Left lung (tissue), 4 donors: ENCODE measurements at regions not wholly inside any gene's neighbourhood (a gene's known extent, or its start where the extent isn't known, plus 50 kb on each side); places are given as distances from the start of the nearest gene placed in this dataset.

ENCODE experiments used
- ATAC-seq: fragments of 200-7000 bp; cut with Tn5 transposase; one replicate; pipeline ENCODE4 v1.9.1; 2020; ENCODE audit warnings: moderate library complexity
- DNase-seq, 4 donors: peaks; one replicate each; pipeline ENCODE4 v3.0.0-alpha.2; 2013 to 2020
- H3K27ac ChIP-seq, 2 donors: fragments of 200-600 bp; sonication (generic) in 1 of 2; one replicate each; pipeline versions ENCODE4 v1.5.0 to v1.8.0; 2020 to 2021
- H3K27me3 ChIP-seq, 2 donors: fragments of 200-600 bp; sonication (generic) in 1 of 2; one replicate each; pipeline versions ENCODE4 v1.5.0 to v1.8.0; 2020 to 2021
- H3K36me3 ChIP-seq, 2 donors: fragments of 200-600 bp; sonication (generic) in 1 of 2; one replicate each; pipeline versions ENCODE4 v1.5.0 to v1.8.0; 2020 to 2021
- H3K4me1 ChIP-seq, 2 donors: fragments of 200-600 bp; one replicate each; pipeline ENCODE4 v1.8.0; 2021
- H3K4me3 ChIP-seq, 2 donors: fragments of 200-600 bp; sonication (generic) in 1 of 2; one replicate each; pipeline versions ENCODE4 v1.5.0 to v1.8.0; 2020 to 2021; ENCODE audit warnings: mild to moderate bottlenecking in 1 of 2
- H3K9me3 ChIP-seq, 2 donors: fragments of 200-600 bp; sonication (generic) in 1 of 2; one replicate each; pipeline versions ENCODE4 v1.5.0 to v1.8.0; 2020 to 2021
- CTCF ChIP-seq, 2 donors: fragments of 200-600 bp; sonication (generic) in 1 of 2; IDR thresholded peaks; one replicate each; pipeline versions ENCODE4 v1.5.0 to v1.8.0; 2021; ENCODE audit warnings: antibody characterized with exemption in 2 of 2
- intact Hi-C, 2 donors: fragments of 100-400 bp; cut with DNase I; formaldehyde crosslinking; loops; one replicate each; pipeline versions ENCODE4 v1.11.2 to v1.14.2; 2022
- donor health status: DM: no; HTN: yes; CAD: no.
- donor health status: DM: no; HTN: no; CAD: no.

DNA sequence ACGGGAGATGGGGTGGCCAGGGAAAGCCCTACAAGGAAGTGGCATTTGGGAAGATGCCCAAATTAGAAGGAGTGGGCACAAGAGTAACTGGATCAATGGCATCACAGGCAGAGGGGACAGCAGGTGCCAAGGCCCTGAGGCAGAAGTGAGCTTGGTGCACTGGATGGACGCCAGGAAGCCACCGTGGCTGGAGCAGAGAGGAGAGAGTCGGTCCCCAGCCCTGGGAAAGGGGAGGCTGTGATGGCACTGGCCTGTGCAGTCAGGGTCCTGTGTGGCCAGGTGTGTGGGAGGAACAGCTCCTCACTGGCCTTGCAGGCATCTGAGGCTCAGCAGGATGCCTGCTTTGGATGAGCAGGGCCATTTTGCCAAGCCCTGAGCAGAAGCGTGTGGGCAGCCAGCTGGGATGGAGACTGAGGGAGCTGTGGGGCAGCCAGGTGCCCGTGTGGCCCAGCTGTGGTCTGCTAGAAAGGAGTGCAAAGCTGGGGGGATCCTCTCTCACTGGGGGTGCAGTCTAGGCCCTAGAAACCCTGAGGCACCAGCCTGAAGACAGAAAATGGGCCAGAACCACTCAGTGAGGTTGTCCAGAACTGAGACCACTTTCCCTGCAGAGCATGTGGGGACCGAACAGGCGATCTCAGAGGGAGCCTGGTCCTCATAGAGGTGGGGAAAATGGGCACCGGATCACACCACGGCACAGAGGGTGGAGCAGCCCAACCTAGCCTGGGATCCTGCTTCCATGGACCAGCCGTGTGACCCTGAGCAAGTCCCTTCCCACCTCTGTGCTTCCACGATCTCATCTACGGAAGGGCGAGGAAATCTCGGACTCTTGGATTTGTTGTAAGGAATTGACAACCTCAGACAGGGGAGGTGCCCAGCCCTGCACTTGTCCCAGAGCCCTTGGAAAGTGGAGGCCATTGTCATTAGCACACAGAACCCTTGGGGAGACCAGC lies 78.6 kb upstream of the RTL6 start:
- no peak for ATAC-seq
- H3K4me3 ChIP-seq = no peak overlapping the region
- intact Hi-C loops = no loop called here
- H3K36me3 ChIP-seq = no peaks in the 10 kb centered on the region
- no peak overlapping the region for H3K27ac ChIP-seq
- no peaks in the 10 kb centered on the region for H3K4me1 ChIP-seq
- peaks cover 0 to 56% of the 10 kb centered on the region in 2 donors for H3K27me3 ChIP-seq
- TF ChIP-seq CTCF (IDR thresholded peaks at IDR 0.05) = no peak
- H3K9me3 ChIP-seq = no peaks in the 10 kb centered on the region
- peak in 2 of 4 donors; percentile 27 to 49 for DNase-seq

DNA sequence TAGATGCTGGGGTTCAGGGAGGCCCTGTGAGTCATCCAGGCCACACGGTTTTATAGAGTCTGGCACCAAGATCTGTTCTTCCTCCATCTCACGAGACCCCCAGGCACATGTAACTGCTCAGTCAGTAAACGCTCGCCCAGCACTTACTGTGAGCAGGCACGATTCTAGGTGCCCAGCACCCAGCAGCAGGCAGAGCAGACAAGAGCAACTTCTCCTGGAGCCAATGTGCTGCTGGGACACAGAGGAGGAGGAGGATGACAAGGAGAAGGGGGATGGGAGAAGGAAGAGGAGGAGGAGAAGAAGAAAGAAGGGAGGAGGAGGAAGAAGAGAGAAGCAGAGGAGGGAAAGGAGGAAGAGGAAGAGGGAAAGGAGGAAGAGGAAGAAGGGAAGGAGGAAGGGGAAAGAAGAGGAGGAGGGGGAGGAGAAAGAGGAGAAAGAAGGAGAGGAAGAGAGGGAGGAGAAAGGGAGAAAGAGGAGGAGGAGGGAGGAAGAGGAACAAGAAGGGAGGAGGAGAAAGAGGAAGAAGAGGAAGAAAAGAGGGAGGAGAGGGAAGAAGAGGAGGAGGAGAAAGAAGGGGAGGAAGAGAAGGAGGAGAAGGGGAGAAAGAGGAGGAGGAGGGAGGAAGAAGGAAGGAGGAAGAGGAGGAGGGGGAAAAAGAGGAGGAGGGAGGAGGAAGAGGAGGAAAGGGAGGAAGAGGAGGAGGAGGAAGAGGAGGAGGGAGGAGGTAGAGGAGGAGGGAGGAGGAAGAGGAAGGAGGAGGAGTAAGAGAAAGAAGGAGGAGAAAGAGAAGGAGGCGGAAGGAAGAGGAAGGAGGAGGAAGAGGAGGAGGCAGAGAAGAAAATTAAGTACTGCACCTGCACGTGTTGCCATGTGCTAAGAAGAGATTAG lies 77.6 kb upstream of the RTL6 start:
- Histone ChIP-seq H3K27ac (no peak overlapping the region), H3K4me3 (no peak overlapping the region), H3K27me3 (peaks cover 0 to 60% of the 10 kb centered on the region in 2 donors), H3K9me3 (no peaks in the 10 kb centered on the region), H3K36me3 (no peaks in the 10 kb centered on the region), H3K4me1 (no peaks in the 10 kb centered on the region)
- ATAC-seq (no peak), DNase-seq (peak in 2 of 4 donors; percentile 15 to 19)
- no peak for TF ChIP-seq CTCF (IDR thresholded peaks at IDR 0.05)
- intact Hi-C loops = no loop called here

DNA sequence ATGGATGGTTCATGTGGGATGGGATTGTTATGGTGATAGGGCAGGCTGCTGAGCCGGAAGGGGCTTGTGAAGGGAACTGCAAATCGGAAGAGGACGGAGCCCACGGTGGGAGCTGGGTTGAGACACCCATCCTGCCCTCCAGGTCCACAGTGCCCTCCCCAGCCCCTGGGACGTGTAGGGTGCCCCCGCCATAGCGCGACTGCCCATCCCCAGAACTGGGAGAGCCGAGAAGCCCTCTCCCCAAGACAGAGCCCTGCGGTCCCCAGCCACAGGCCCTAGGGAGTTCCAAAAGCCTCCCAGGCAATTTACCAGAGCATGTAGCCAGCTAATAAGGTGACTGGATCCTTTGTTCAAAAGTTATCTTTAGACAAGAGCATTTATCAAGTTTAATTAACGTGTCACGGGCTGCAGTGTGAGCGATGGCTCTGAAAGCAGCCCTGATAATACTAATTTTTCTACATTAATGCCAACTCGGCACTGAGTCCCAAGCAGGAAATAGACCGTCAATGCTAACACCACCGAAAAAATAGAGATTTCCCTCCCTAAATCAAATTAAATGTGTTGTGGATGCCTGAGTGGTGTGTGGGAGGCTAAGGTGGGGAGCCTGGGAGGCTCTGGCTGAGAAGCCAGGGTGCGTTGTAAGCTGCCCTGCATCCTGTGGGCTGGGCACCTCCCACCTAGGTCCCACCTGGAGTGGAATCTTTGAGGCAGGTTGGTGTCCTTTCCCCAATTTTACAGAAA lies 76.8 kb upstream of the RTL6 start:
- Histone ChIP-seq H3K27ac (no peak overlapping the region), H3K4me1 (no peaks in the 10 kb centered on the region), H3K4me3 (no peak overlapping the region), H3K27me3 (peaks cover 0 to 62% of the 10 kb centered on the region in 2 donors), H3K9me3 (peaks cover 0 to 2% of the 10 kb centered on the region in 2 donors), H3K36me3 (no peaks in the 10 kb centered on the region)
- DNase-seq (peak in 3 of 4 donors; percentile 16 to 58 (median 37)), ATAC-seq (no peak)
- intact Hi-C loops = no loop called here
- no peak for TF ChIP-seq CTCF (IDR thresholded peaks at IDR 0.05)

DNA sequence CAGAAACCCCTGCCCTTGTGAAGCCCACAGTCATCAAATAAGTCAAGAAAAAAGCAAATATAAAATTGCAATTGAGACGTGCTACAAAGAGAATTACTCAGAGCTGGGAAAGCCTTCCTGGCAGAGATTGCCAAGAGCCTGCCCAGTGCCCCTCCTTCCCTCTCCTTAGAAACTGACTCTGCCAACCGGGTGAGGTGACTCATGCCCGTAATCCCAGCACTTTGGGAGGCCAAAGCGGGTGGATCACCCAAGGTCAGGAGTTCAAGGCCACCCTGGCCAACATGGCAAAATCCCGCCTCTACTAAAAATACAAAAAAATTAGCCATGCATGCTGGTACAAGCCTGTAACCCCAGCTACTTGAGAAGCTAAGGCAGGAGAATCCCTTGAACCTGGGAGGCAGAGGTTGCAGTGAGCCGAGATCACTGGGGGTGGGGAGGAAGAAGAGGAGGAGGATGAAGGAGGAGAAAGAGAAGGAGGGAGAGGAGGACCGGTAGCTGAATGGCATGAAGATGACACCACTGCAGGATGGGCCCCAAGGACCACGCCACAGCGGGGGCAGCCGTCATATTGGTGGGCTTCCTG lies 76.1 kb upstream of the RTL6 start:
- DNase-seq (peak in 3 of 4 donors; percentile 30 to 68 (median 53)), ATAC-seq (peak; percentile 91)
- Histone ChIP-seq H3K4me3 (no peak overlapping the region), H3K4me1 (no peaks in the 10 kb centered on the region), H3K9me3 (peaks cover 0 to 2% of the 10 kb centered on the region in 2 donors), H3K27me3 (peaks cover 0 to 56% of the 10 kb centered on the region in 2 donors), H3K36me3 (no peaks in the 10 kb centered on the region), H3K27ac (no peak overlapping the region)
- no peak for TF ChIP-seq CTCF (IDR thresholded peaks at IDR 0.05)
- intact Hi-C loops = no loop called here
